ENCODE measurements at regions not wholly inside any gene's neighbourhood (a gene's known extent, or its start where the extent isn't known, plus 50 kb on each side); places are given as distances from the start of the nearest gene placed in this dataset.

DNA sequence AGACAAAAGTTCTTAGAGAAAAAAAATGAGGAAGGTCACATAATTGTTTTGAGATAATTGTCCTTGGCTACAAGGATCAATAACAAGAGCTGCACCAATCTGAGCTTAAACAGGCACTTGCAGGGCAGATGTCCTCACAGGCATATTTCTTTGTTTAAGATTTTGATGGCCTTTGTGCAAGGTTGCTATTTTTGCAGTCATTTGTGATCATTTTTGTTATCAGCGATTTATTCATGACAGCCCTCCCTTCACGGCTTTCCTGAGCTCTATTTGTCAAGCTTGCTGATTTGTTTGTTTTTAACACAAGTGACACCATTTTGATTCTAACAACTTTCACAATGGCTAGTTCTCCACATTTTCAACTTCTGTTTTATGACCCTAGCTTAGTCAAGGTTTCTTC is 418.6 kb upstream of the REG3G start:
- DNase-seq (ENCODE audit: extremely low read depth, low read depth), result no peak
- TF ChIP-seq, protein P1, sequence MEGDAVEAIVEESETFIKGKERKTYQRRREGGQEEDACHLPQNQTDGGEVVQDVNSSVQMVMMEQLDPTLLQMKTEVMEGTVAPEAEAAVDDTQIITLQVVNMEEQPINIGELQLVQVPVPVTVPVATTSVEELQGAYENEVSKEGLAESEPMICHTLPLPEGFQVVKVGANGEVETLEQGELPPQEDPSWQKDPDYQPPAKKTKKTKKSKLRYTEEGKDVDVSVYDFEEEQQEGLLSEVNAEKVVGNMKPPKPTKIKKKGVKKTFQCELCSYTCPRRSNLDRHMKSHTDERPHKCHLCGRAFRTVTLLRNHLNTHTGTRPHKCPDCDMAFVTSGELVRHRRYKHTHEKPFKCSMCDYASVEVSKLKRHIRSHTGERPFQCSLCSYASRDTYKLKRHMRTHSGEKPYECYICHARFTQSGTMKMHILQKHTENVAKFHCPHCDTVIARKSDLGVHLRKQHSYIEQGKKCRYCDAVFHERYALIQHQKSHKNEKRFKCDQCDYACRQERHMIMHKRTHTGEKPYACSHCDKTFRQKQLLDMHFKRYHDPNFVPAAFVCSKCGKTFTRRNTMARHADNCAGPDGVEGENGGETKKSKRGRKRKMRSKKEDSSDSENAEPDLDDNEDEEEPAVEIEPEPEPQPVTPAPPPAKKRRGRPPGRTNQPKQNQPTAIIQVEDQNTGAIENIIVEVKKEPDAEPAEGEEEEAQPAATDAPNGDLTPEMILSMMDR (IDR thresholded peaks at IDR 0.05; ENCODE audit: low read depth, low read length, missing control alignments), result no peak
- no peak overlapping the region for H3K4me3 ChIP-seq (replicated peaks; ENCODE audit: low read depth, low read length)

DNA sequence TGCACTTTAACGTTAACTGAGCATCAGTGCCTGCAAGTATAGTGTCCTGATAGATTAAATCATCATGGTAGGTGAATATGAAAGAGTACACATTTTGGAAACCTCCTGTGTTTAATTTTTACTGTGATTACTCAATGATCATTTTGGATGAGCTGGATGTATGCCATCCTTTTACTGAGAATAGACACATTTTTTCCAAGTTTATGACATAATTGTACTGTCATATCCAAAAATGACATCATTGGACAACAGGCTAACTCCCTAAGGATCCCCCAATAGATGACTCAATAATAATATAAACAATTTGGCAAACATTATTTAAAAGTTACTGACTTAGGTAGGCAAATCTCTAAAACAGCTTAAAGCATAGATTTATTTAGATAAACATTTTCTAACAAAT is 410.8 kb upstream of the REG3G start:
- DNase-seq (ENCODE audit: extremely low read depth, low read depth), result no peak
- H3K4me3 ChIP-seq (replicated peaks; ENCODE audit: low read depth, low read length), result no peak overlapping the region
- TF ChIP-seq, protein P1 (IDR thresholded peaks at IDR 0.05; ENCODE audit: low read depth, low read length, missing control alignments), result no peak

DNA sequence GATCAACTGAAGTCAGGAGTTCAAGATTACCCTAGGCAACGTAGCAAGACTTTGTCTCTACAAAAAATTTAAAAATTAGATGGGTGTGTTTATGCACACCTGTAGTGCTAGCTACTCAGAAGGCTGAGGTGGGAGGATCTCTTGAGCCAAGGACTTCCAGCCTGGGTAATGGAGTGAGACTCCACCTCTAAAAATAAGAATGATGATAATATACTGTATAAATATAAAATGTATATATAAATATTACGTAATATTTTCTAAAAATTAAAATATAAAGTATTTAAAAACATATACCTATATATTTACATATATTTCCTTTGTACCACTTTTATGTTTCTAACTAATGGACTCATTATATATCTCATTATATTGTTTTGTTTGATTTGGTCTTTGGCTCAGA is 409.5 kb upstream of the REG3G start:
- TF ChIP-seq, protein P1 (IDR thresholded peaks at IDR 0.05; ENCODE audit: low read depth, low read length, missing control alignments), result no peak
- DNase-seq (ENCODE audit: extremely low read depth, low read depth), result no peak
- H3K4me3 ChIP-seq (replicated peaks; ENCODE audit: low read depth, low read length), result no peak overlapping the region

DNA sequence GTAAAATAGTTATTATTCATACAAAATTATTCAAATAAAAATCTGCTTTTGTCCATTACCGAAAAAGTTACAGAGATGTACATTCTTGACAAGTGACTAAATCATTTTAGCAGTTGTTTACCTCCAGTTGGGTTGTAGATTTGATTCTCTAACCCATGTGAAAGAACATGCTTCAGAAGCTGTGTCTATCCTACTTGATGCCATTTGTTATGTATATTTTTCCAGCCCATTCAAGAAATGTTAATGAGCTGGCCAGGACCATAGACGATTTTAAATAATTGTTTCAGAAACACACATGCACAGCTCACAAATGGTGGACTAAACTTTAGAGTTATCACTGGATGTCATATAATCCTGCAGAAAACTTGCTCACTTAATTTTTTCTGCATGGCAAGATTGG is 391.1 kb upstream of the REG3G start:
- no peak for DNase-seq (ENCODE audit: extremely low read depth, low read depth)
- TF ChIP-seq, protein P1 (IDR thresholded peaks at IDR 0.05; ENCODE audit: low read depth, low read length, missing control alignments), result no peak
- no peak overlapping the region for H3K4me3 ChIP-seq (replicated peaks; ENCODE audit: low read depth, low read length)

DNA sequence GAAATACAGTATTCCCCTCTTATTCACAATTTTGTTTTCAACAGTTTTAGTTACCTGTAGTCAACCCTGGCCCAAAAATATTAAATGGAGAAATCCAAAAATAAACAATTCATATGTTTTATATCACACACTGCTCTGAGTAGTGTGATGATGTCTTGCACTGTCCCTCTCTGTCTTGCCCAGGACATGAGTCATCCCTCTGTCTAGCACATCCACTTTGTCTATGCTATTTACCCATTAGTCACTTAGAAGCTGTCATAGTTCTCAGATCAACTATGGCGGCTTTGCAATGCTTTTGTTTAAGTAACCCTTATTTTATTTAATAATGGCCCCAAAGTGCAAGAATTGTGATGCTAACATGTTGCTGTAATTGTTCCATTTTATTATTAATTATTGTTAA is 380.6 kb upstream of the REG3G start:
- TF ChIP-seq, protein P1 (IDR thresholded peaks at IDR 0.05; ENCODE audit: low read depth, low read length, missing control alignments), result no peak
- no peak for DNase-seq (ENCODE audit: extremely low read depth, low read depth)
- no peak overlapping the region for H3K4me3 ChIP-seq (replicated peaks; ENCODE audit: low read depth, low read length)

DNA sequence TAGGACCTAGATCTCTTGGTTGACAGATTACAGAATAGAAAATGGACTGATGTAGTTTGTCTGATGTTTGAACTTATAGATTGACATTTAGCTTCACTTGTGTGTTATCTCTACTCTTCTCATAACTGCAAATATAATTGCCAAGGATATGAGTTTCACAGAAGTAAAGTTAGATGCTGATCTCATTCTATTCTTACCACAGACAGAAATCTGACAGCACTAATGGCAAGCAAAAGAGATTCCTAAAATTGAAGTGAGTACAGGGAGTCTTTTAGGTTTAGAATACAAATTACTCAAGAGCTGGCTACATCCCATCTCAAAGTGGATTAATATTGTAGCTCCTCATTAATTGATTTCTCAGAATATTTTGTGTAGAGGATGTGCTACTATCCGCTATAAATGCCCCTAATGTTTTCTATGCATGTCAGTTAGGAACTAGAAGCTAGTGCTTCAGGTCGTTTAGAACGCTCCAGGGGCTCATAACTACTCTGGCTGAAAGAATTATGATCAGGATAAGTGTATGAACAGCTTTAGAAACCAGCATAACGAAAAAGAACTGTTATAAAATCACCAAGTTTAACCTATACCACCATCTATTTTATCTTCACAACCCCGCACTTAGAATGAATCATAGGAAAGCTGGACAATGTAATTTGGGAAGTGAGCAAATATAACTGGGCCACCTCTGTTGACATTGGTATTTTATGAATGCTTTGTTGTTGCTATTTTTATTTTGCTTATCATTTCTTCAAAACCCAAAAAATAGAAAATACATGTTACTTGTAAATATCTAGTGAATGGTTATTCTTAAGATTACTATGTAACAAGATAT is 378.8 kb upstream of the REG3G start:
- no peak for DNase-seq (ENCODE audit: extremely low read depth, low read depth)
- TF ChIP-seq, protein P1 (IDR thresholded peaks at IDR 0.05; ENCODE audit: low read depth, low read length, missing control alignments), result no peak
- H3K4me3 ChIP-seq (replicated peaks; ENCODE audit: low read depth, low read length), result no peak overlapping the region

DNA sequence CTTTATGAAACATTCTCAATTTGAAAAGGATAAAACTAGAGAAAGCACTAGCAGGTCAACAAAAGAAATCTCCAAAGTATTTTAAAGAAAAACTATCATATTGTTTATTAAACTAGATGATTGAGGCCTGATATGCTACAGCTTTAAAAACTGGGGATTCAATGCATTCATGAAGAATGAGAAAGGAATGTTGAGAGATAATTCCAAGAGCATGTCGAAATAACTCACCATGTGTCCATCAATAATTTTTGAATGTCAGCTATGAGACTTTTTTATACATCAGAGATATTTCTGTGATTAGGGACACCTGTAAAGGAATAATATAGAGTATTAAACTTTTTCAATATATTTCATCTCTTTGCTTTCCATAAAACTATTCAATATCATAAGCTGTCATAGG is 376.9 kb upstream of the REG3G start:
- TF ChIP-seq, protein P1 (IDR thresholded peaks at IDR 0.05; ENCODE audit: low read depth, low read length, missing control alignments), result no peak
- no peak overlapping the region for H3K4me3 ChIP-seq (replicated peaks; ENCODE audit: low read depth, low read length)
- DNase-seq (ENCODE audit: extremely low read depth, low read depth), result no peak

Measured in HFF-Myc (cell line).